ENCODE measurements at regions not wholly inside any gene's neighbourhood (a gene's known extent, or its start where the extent isn't known, plus 50 kb on each side); places are given as distances from the start of the nearest gene placed in this dataset.
"Not testable (repeated sequence)": the region's sequence is repeated elsewhere in the genome, so short reads cannot be mapped to it uniquely, and the experiment has no call there.

DNA sequence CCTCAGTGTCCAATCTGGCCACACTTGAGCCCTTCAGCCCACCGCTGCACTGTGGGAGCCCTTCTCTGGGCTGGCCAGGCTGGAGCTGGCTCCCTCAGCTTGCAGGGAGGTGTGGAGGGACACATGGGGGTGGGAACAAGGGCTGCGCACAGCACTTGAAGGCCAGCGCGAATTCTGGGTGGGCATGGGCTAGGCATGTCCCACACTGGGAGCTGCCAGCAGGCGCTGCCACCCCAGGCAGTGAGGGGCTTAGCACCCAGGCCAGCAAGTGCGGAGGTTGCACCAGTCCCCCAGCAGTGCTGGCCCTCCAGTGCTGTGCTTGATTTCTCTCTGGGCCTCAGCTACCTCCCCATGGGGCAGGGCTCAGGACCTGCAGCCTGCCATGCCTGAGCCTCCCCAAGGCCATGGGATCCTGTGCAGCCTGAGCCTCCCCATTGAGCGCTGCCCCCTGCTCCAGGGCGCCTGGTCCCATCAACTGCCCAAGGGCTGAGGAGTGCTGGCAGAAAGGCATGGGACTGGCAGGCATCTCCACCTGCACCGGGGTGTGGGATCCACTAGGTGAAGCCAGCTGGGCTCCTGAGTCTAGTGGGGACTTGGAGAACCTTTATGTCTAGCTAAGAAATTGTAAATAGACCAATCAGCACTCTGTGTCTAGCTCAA, 148.2 kb downstream of the EMB start:
- Histone ChIP-seq H3K27me3 (ENCODE audit: insufficient read depth, low read length, poor library complexity) (no peaks in the 10 kb centered on the region), H3K79me2 (ENCODE audit: control insufficient read depth, insufficient read depth, low read length) (no peaks in the 10 kb centered on the region), H2AK5ac (ENCODE audit: low read length) (no peak overlapping the region), H3K56ac (ENCODE audit: low read length) (no peak overlapping the region), H3K18ac (ENCODE audit: low read length) (no peak overlapping the region), H3K9ac (ENCODE audit: low read length) (no peak overlapping the region), H4K8ac (ENCODE audit: low read depth, low read length) (no peak overlapping the region), H2BK5ac (ENCODE audit: low read length) (no peak overlapping the region), H4K5ac (ENCODE audit: low read length) (no peak overlapping the region), H3K4me2 (ENCODE audit: low read length) (no peak overlapping the region), H3K4ac (ENCODE audit: low read depth, low read length) (no peak overlapping the region), H2BK120ac (ENCODE audit: low read depth, low read length) (no peak overlapping the region), H3K27ac (ENCODE audit: low read depth, low read length) (no peak overlapping the region), H3K23ac (ENCODE audit: low read length) (no peak overlapping the region), H3K36me3 (ENCODE audit: control insufficient read depth, insufficient read depth, low read length) (no peaks in the 10 kb centered on the region), H2BK15ac (replicated peaks; ENCODE audit: low read depth) (no peak overlapping the region), H3K4me1 (ENCODE audit: control insufficient read depth, low read depth, low read length) (no peaks in the 10 kb centered on the region), H3K79me1 (ENCODE audit: low read length) (no peaks in the 10 kb centered on the region), H3K4me3 (ENCODE audit: low read length) (no peak overlapping the region)
- no peak for DNase-seq
- no CpG with 5 or more reads among the region's 9 CpGs for WGBS (ENCODE audit: extremely low coverage, insufficient coverage, low lambda C conversion rate)

- not testable (repeated sequence) for H2BK15ac ChIP-seq (replicated peaks; ENCODE audit: low read depth); H3K9ac ChIP-seq (ENCODE audit: low read length); H3K4me2 ChIP-seq (ENCODE audit: low read length); H3K18ac ChIP-seq (ENCODE audit: low read length); H3K79me1 ChIP-seq (ENCODE audit: low read length); H3K27ac ChIP-seq (ENCODE audit: low read depth, low read length); H3K27me3 ChIP-seq (ENCODE audit: insufficient read depth, low read length, poor library complexity); H3K4ac ChIP-seq (ENCODE audit: low read depth, low read length); H3K36me3 ChIP-seq (ENCODE audit: control insufficient read depth, insufficient read depth, low read length); H4K8ac ChIP-seq (ENCODE audit: low read depth, low read length); H3K56ac ChIP-seq (ENCODE audit: low read length); H2BK5ac ChIP-seq (ENCODE audit: low read length); H3K4me1 ChIP-seq (ENCODE audit: control insufficient read depth, low read depth, low read length); H4K5ac ChIP-seq (ENCODE audit: low read length); DNase-seq; H3K23ac ChIP-seq (ENCODE audit: low read length); H2BK120ac ChIP-seq (ENCODE audit: low read depth, low read length); H3K79me2 ChIP-seq (ENCODE audit: control insufficient read depth, insufficient read depth, low read length); H2AK5ac ChIP-seq (ENCODE audit: low read length); H3K4me3 ChIP-seq (ENCODE audit: low read length)
- WGBS (ENCODE audit: extremely low coverage, insufficient coverage, low lambda C conversion rate) = no CpG with 5 or more reads among the region's 10 CpGs
These were observed 160.6 kb downstream of the EMB start for GRCh38 chr5:50280461-50280860.

Measured in mesendoderm (in vitro differentiated cells).